MCF 10A (cell line): ENCODE measurements at regions not wholly inside any gene's neighbourhood (a gene's known extent, or its start where the extent isn't known, plus 50 kb on each side); places are given as distances from the start of the nearest gene placed in this dataset.

ENCODE experiments used
- BruUV-seq: library from RNA; stranded (reverse); fragments of 400-500 nt; replicated peaks from 2 replicates; lab custom pipeline; 2021; lab: Mats Ljungman, UMichigan
- CTCF ChIA-PET: fragments of 300-600 bp; sonication (Branson Sonifier 250); formaldehyde crosslinking; extraction: SDS; loops from one replicate; lab custom pipeline; 2021; ENCODE audit warnings: antibody characterized with exemption, inconsistent platforms; lab: Yijun Ruan, JAX
- POLR2A ChIA-PET: fragments of 300-600, 350-650 bp; sonication (Branson Sonifier 250); formaldehyde crosslinking; extraction: SDS; loops from one replicate; lab custom pipeline; 2020; ENCODE audit warnings: antibody characterized with exemption, inconsistent platforms; lab: Yijun Ruan, JAX
- DNase-seq: peaks from one replicate; pipeline ENCODE4 v3.0.0-alpha.2; 2018; ENCODE audit not compliant: unreplicated experiment
- H3K27ac Mint-ChIP-seq: one replicate; pipeline ENCODE4 v1.8.0; 2022; ENCODE audit warnings: mild to moderate bottlenecking, low read depth, mixed read lengths; ENCODE audit not compliant: unreplicated experiment
- H3K27me3 Mint-ChIP-seq: one replicate; pipeline ENCODE4 v1.8.0; 2022; ENCODE audit warnings: mixed read lengths; ENCODE audit not compliant: insufficient read depth, unreplicated experiment
- H3K36me3 Mint-ChIP-seq: one replicate; pipeline ENCODE4 v1.8.0; 2022; ENCODE audit warnings: mild to moderate bottlenecking, moderate library complexity, mixed read lengths; ENCODE audit not compliant: insufficient read depth, unreplicated experiment
- H3K4me1 Mint-ChIP-seq: one replicate; pipeline ENCODE4 v1.8.0; 2022; ENCODE audit warnings: mixed read lengths; ENCODE audit not compliant: insufficient read depth, unreplicated experiment
- H3K4me3 Mint-ChIP-seq: one replicate; pipeline ENCODE4 v1.8.0; 2022; ENCODE audit warnings: mild to moderate bottlenecking, moderate library complexity, mixed read lengths; ENCODE audit not compliant: unreplicated experiment
- H3K9me3 Mint-ChIP-seq: one replicate; pipeline ENCODE4 v1.8.0; 2022; ENCODE audit warnings: mixed read lengths; ENCODE audit not compliant: unreplicated experiment
- intact Hi-C: fragments of 100-400 bp; cut with micrococcal nuclease; formaldehyde crosslinking; loops from 2 replicates; pipeline ENCODE4 v1.14.1; 2022
- TF ChIP-seq, protein P1 (sequence below): fragments of 200-600 bp; IDR thresholded peaks from one replicate; pipeline ENCODE4 v1.8.0; 2022; ENCODE audit warnings: antibody characterized with exemption, mild to moderate bottlenecking; ENCODE audit not compliant: unreplicated experiment

DNA sequence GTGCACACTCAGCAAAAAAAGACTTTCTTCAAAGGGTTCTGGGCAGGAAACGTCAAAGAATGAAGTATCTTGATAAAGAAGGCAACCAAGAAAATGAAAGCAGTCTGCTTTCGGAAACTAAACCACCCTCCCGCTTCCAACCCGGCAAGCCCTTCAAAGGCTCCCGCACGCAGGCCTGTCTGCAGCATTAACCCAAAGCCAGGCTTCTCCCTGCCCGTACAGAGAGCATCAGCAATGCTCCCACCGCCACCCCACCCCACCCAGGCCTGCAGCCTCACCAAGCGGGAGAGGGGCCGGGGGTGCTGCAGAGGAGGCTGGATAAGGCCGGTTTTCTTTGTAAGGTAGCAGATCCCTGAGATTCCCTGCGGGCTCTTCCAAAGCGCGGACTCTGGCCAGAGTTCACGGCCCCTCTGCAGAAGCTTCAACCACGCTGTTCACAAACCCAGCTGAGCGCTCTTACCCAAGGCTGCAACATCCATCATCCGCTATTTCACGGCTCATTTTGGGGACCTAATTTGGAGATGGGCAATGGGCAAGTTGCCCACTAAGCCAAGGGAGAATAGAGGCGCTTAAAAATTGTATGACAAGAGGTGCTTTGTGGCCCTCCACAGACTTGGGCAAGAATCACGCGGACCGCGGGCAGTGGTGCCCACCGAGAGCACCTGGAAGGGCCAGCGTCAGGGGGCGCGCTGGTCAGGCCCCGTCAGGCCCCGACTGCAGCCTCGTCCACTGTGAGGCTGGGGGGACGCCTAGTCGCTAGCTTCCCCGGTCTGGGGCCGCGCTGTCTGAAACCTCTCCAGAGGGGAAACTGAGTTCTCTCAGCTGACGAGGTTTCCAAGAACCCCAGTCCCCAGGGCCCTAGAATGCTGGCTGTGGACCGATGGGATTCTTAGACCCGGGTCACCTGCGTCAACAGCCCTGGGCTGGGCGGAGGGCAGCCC lies 225.4 kb upstream of the ID2 start:
- Mint-ChIP-seq H3K4me3 (no peak overlapping the region), H3K4me1 (no peaks in the 10 kb centered on the region), H3K9me3 (peaks cover 4% of the 10 kb centered on the region), H3K27me3 (no peaks in the 10 kb centered on the region), H3K36me3 (no peaks in the 10 kb centered on the region), H3K27ac (no peak overlapping the region)
- intact Hi-C loops, result no loop called here
- POLR2A ChIA-PET, result no interaction called here
- CTCF ChIA-PET, result interaction anchor here (0.7 kb wide), 1 partner anchor 481 kb away, joined by 3 read pairs; no protein-coding TSS in a partner anchor
- no TSS peak for BruUV-seq
- DNase-seq, result no peak
- TF ChIP-seq, protein P1, sequence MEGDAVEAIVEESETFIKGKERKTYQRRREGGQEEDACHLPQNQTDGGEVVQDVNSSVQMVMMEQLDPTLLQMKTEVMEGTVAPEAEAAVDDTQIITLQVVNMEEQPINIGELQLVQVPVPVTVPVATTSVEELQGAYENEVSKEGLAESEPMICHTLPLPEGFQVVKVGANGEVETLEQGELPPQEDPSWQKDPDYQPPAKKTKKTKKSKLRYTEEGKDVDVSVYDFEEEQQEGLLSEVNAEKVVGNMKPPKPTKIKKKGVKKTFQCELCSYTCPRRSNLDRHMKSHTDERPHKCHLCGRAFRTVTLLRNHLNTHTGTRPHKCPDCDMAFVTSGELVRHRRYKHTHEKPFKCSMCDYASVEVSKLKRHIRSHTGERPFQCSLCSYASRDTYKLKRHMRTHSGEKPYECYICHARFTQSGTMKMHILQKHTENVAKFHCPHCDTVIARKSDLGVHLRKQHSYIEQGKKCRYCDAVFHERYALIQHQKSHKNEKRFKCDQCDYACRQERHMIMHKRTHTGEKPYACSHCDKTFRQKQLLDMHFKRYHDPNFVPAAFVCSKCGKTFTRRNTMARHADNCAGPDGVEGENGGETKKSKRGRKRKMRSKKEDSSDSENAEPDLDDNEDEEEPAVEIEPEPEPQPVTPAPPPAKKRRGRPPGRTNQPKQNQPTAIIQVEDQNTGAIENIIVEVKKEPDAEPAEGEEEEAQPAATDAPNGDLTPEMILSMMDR, result no peak

DNA sequence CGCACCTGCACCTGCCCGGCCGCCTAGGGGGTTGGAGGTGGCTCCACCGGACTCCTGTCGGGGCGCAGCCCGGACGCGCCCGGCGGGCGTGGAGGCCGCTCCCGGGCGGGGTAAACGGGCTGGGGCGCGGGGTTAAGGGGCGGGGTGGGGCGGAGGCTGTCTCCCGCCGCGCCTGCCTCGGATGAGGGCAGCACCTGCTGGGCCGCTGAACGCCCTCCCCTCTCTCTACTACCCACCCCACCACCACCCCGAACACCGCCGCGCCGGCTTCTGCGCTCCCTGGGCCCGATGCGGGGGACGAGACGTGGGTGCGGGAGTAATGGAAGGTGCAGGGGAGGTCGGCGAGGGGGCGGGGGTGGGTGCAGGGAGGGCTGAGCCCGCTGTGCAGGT lies 224.8 kb upstream of the ID2 start:
- ChIA-PET POLR2A (no interaction called here), CTCF (no interaction called here)
- Mint-ChIP-seq H3K4me3 (no peak overlapping the region), H3K27ac (no peak overlapping the region), H3K9me3 (no peaks in the 10 kb centered on the region), H3K27me3 (no peaks in the 10 kb centered on the region), H3K36me3 (no peaks in the 10 kb centered on the region), H3K4me1 (no peaks in the 10 kb centered on the region)
- TF ChIP-seq, protein P1, result no peak
- DNase-seq, result no peak
- BruUV-seq, result no TSS peak
- intact Hi-C loops, result no loop called here

DNA sequence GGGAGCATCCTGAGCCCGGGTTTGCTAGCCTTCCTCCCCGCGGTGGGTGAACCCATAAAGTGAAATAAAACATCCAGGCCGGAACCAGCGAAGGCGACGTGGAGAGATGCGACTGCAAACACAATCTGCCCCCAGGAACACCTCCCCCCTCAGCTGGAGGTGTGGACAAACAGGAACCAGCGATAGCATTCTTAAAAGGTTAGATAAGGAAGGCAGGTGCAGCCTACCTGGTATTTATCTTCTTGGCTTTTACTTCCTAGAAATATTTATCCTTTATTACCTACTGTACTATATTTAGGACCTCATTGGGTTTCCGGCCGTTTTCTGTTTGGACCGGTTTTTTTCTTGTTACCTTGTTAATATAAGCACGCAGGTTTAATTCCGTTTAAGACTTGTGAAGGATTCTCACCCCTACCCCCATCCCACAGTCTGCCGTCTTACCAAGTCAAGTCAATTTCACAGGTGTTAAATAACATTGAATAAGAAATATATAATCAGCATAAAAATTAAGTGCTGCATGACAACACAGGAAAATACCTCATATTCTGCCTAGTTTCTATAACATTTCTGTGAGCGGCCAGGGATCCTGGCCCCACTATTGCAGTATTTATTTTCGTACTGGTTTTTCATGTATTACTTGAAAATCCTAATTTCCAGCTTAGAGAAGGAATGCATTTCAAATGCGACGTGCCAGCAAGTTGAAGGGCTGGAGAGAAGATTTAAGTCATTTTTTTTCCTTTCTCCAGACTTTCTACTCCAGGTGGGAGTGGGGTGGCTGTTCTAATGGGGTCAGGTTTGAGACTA lies 224.0 kb upstream of the ID2 start:
- peaks cover 5% of the 10 kb centered on the region for H3K9me3 Mint-ChIP-seq
- no peaks in the 10 kb centered on the region for H3K36me3 Mint-ChIP-seq
- POLR2A ChIA-PET, result no interaction called here
- no peak overlapping the region for H3K27ac Mint-ChIP-seq
- H3K4me1 Mint-ChIP-seq, result no peaks in the 10 kb centered on the region
- TF ChIP-seq, protein P1, result no peak
- CTCF ChIA-PET, result no interaction called here
- no peaks in the 10 kb centered on the region for H3K27me3 Mint-ChIP-seq
- intact Hi-C loops, result no loop called here
- no peak for DNase-seq
- BruUV-seq, result no TSS peak
- H3K4me3 Mint-ChIP-seq, result no peak overlapping the region
